Uterus (tissue), 3 donors: ENCODE measurements at regions not wholly inside any gene's neighbourhood (a gene's known extent, or its start where the extent isn't known, plus 50 kb on each side); places are given as distances from the start of the nearest gene placed in this dataset.
"Not testable (repeated sequence)": the region's sequence is repeated elsewhere in the genome, so short reads cannot be mapped to it uniquely, and the experiment has no call there.

Source experiments
- DNase-seq, 2 donors: peaks; one replicate each; pipeline ENCODE4 v3.0.0-alpha.2; 2019 to 2020
- H3K27ac ChIP-seq, 2 donors: fragments of 200-600 bp; sonication (generic); 1 replicate in 1 of 2; 2 replicates in 1 of 2; pipeline ENCODE4 v1.5.1; 2016 to 2018
- H3K27me3 ChIP-seq, 2 donors: fragments of 200-600 bp; sonication (generic); one replicate each; pipeline ENCODE4 v1.5.1; 2018 to 2019; ENCODE audit warnings: control low read depth in 1 of 2
- H3K36me3 ChIP-seq, 2 donors: fragments of 200-600 bp; sonication (generic); one replicate each; pipeline ENCODE4 v1.5.1; 2019; ENCODE audit warnings: control low read depth in 1 of 2
- H3K4me1 ChIP-seq, 2 donors: fragments of 200-600 bp; sonication (generic); one replicate each; pipeline ENCODE4 v1.5.1; 2018 to 2019; ENCODE audit warnings: control low read depth in 1 of 2
- H3K4me3 ChIP-seq, 2 donors: fragments of 200-600 bp; sonication (generic); 1 replicate in 1 of 2; 2 replicates in 1 of 2; pipeline ENCODE4 v1.5.1; 2018 to 2019; ENCODE audit warnings: mild to moderate bottlenecking in 1 of 2
- H3K9me3 ChIP-seq, 2 donors: fragments of 200-600 bp; sonication (generic); one replicate each; pipeline ENCODE4 v1.5.1; 2019; ENCODE audit warnings: control low read depth in 1 of 2
- CTCF ChIP-seq, 4 experiments: fragments of 200-600 bp in 2 of 4; fragments of 450-650 bp in 2 of 4; sonication (generic) in 2 of 4; IDR thresholded peaks; one replicate each; pipeline ENCODE4 v1.5.1; 2016 to 2019; ENCODE audit warnings: antibody characterized with exemption in 4 of 4, mild to moderate bottlenecking in 2 of 4, moderate library complexity in 1 of 4
- POLR2A ChIP-seq, 2 donors: fragments of 450-650 bp; IDR thresholded peaks; one replicate each; pipeline ENCODE4 v1.6.1; 2016; ENCODE audit warnings: antibody characterized with exemption in 2 of 2, mild to moderate bottlenecking in 1 of 2, moderate library complexity in 1 of 2
- intact Hi-C: fragments of 100-400 bp; cut with DNase I; formaldehyde crosslinking; loops from one replicate; pipeline ENCODE4 v1.15.1; 2023; ENCODE audit warnings: low total_unique reads
- donor health status: DM: yes; HTN: yes; CAD: no.

- Histone ChIP-seq H3K9me3 (no peaks in the 10 kb centered on the region), H3K27me3 (no peaks in the 10 kb centered on the region), H3K4me1 (no peaks in the 10 kb centered on the region), H3K36me3 (no peaks in the 10 kb centered on the region), H3K27ac (no peak overlapping the region), H3K4me3 (no peak overlapping the region)
- intact Hi-C loops, result no loop called here
- DNase-seq, result no peak
- TF ChIP-seq CTCF (IDR thresholded peaks at IDR 0.05), result no peak
- TF ChIP-seq POLR2A (IDR thresholded peaks at IDR 0.05), result no peak
Measured at GRCh38 chr7:13115157-13115772, 427.8 kb downstream of the ARL4A start.

GRCh38 chr7:13115855-13116254, 428.4 kb downstream of the ARL4A start:
- intact Hi-C loops, result no loop called here
- TF ChIP-seq CTCF (IDR thresholded peaks at IDR 0.05) (no peak), POLR2A (IDR thresholded peaks at IDR 0.05) (no peak)

GRCh38 chr7:13117103-13117502, 429.7 kb downstream of the ARL4A start:
- H3K27ac ChIP-seq, result no peak overlapping the region
- H3K27me3 ChIP-seq, result no peaks in the 10 kb centered on the region
- H3K36me3 ChIP-seq, result no peaks in the 10 kb centered on the region
- peak in 1 of 4 experiments; percentile 10 for TF ChIP-seq CTCF (IDR thresholded peaks at IDR 0.05)
- no peak for TF ChIP-seq POLR2A (IDR thresholded peaks at IDR 0.05)
- H3K4me3 ChIP-seq, result no peak overlapping the region
- H3K9me3 ChIP-seq, result no peaks in the 10 kb centered on the region
- H3K4me1 ChIP-seq, result no peaks in the 10 kb centered on the region
- intact Hi-C loops, result no loop called here
- no peak for DNase-seq

More at GRCh38 chr7:13115855-13116254, 428.4 kb downstream of the ARL4A start:
- Histone ChIP-seq H3K27ac (no peak overlapping the region), H3K27me3 (no peaks in the 10 kb centered on the region), H3K4me3 (no peak overlapping the region), H3K9me3 (no peaks in the 10 kb centered on the region), H3K4me1 (no peaks in the 10 kb centered on the region), H3K36me3 (no peaks in the 10 kb centered on the region)
- no peak for DNase-seq

- no peaks in the 10 kb centered on the region for H3K9me3 ChIP-seq
- H3K27me3 ChIP-seq, result no peaks in the 10 kb centered on the region
- H3K4me1 ChIP-seq, result no peaks in the 10 kb centered on the region
- intact Hi-C loops, result no loop called here
- no peak for DNase-seq
- TF ChIP-seq CTCF (IDR thresholded peaks at IDR 0.05), result no peak
- no peak for TF ChIP-seq POLR2A (IDR thresholded peaks at IDR 0.05)
- H3K27ac ChIP-seq, result no peak overlapping the region
- H3K36me3 ChIP-seq, result no peaks in the 10 kb centered on the region
- no peak overlapping the region for H3K4me3 ChIP-seq
Measured at GRCh38 chr7:13117592-13117991, 430.2 kb downstream of the ARL4A start.

- intact Hi-C loops, result not testable (repeated sequence)
Measured at GRCh38 chr7:13124629-13125028, 437.2 kb downstream of the ARL4A start.

GRCh38 chr7:13126347-13126746, 438.9 kb downstream of the ARL4A start:
- Histone ChIP-seq H3K27me3 (no peaks in the 10 kb centered on the region), H3K9me3 (no peaks in the 10 kb centered on the region), H3K36me3 (no peaks in the 10 kb centered on the region), H3K27ac (no peak overlapping the region), H3K4me1 (no peaks in the 10 kb centered on the region), H3K4me3 (no peak overlapping the region)
- intact Hi-C loops, result no loop called here
- no peak for DNase-seq
- TF ChIP-seq POLR2A (IDR thresholded peaks at IDR 0.05) (no peak), CTCF (IDR thresholded peaks at IDR 0.05) (no peak)

More at GRCh38 chr7:13124629-13125028, 437.2 kb downstream of the ARL4A start:
- H3K27ac ChIP-seq, H3K36me3 ChIP-seq, H3K4me3 ChIP-seq, H3K27me3 ChIP-seq, DNase-seq, H3K4me1 ChIP-seq, H3K9me3 ChIP-seq: not testable (repeated sequence)
